HCT116 (cell line): ENCODE measurements at regions not wholly inside any gene's neighbourhood (a gene's known extent, or its start where the extent isn't known, plus 50 kb on each side); places are given as distances from the start of the nearest gene placed in this dataset.

Experiments
- ATAC-seq: fragments of 200-7000 bp; cut with Tn5 transposase; 2 replicates; pipeline ENCODE4 v1.9.1; 2020; ENCODE audit warnings: mild to moderate bottlenecking, moderate library complexity
- BruUV-seq: library from RNA; stranded (reverse); fragments of 400-500 nt; replicated peaks from 2 replicates; lab custom pipeline; 2021; lab: Mats Ljungman, UMichigan
- CTCF ChIA-PET: fragments of 300-600 bp; sonication (Branson Sonifier 250); formaldehyde crosslinking; loops from one replicate; lab custom pipeline; 2021; ENCODE audit warnings: antibody characterized with exemption; lab: Charles Lee
- POLR2A ChIA-PET: fragments of 300-600, 350-600 bp; sonication (Branson Sonifier 250); formaldehyde crosslinking; loops from one replicate; lab custom pipeline; 2021; ENCODE audit warnings: antibody characterized with exemption; lab: Charles Lee
- RAD21 ChIA-PET, 2 experiments: fragments of 300-600 bp; sonication (Branson Sonifier 250); formaldehyde crosslinking; loops; one replicate each; lab custom pipeline; 2023; ENCODE audit warnings: low total read pairs in 2 of 2; ENCODE audit not compliant: uncharacterized antibody in 2 of 2, unreplicated experiment in 2 of 2, low non-redundant PET in 1 of 2; lab: Charles Lee
- DNase-seq: peaks from one replicate; pipeline ENCODE4 v3.0.0-alpha.2; 2010; ENCODE audit warnings: low read depth, low spot score
- H2AFZ ChIP-seq: fragments of 200-600 bp; shearing (Covaris generic), sonication (generic); 2 replicates; pipeline ENCODE4 v1.6.1; 2017; ENCODE audit warnings: low read depth, mixed run types, mixed read lengths, antibody characterized with exemption, low read length; ENCODE audit not compliant: poor library complexity, severe bottlenecking
- H3K27ac ChIP-seq: 2 replicates; pipeline ENCODE4 v1.5.1; 2012; ENCODE audit warnings: low read depth, low read length
- H3K27me3 ChIP-seq: fragments of 200-600 bp; sonication (generic); 2 replicates; pipeline ENCODE4 v1.6.1; 2016; ENCODE audit warnings: mixed run types, low read length, mixed read lengths; ENCODE audit not compliant: insufficient read depth
- H3K36me3 ChIP-seq, 2 experiments: fragments of 200-500 bp in 1 of 2; fragments of 200-600 bp in 1 of 2; sonication (Bioruptor generic) in 1 of 2; sonication (generic) in 1 of 2; 2 replicates each; pipeline versions ENCODE4 v1.5.1 to v1.6.1; 2014 to 2016; ENCODE audit warnings: low read length in 2 of 2, inconsistent platforms in 1 of 2, mixed read lengths in 1 of 2, mixed run types in 1 of 2; ENCODE audit not compliant: insufficient read depth in 2 of 2, control insufficient read depth in 1 of 2
- H3K4me1 ChIP-seq, 2 experiments: fragments of 200-600 bp in 1 of 2; sonication (generic) in 1 of 2; 2 replicates each; pipeline versions ENCODE4 v1.5.1 to v1.6.1; 2012 to 2017; ENCODE audit warnings: low read length in 2 of 2, inconsistent platforms in 1 of 2, mild to moderate bottlenecking in 1 of 2, mixed read lengths in 1 of 2, mixed run types in 1 of 2, moderate library complexity in 1 of 2; ENCODE audit not compliant: insufficient read depth in 2 of 2, control insufficient read depth in 1 of 2
- H3K4me2 ChIP-seq: fragments of 200-600 bp; sonication (generic); 2 replicates; pipeline ENCODE4 v1.6.1; 2017; ENCODE audit warnings: mixed run types, low read length, mixed read lengths
- H3K4me3 ChIP-seq, 2 experiments: fragments of 200-600 bp in 1 of 2; sonication (generic) in 1 of 2; replicated peaks in 1 of 2; 2 replicates each; pipeline ENCODE4 v1.5.1; 2011 to 2016; ENCODE audit warnings: low read length in 2 of 2, control low read depth in 1 of 2, low read depth in 1 of 2, mild to moderate bottlenecking in 1 of 2, mixed read lengths in 1 of 2, mixed run types in 1 of 2
- H3K79me2 ChIP-seq: fragments of 200-600 bp; sonication (generic); 2 replicates; pipeline ENCODE4 v1.6.1; 2017; ENCODE audit warnings: mild to moderate bottlenecking, mixed run types, low read length, moderate library complexity, mixed read lengths; ENCODE audit not compliant: insufficient read depth
- H3K9ac ChIP-seq: fragments of 200-600 bp; sonication (generic); 2 replicates; pipeline ENCODE4 v1.6.1; 2016; ENCODE audit warnings: low read length, mixed read lengths
- H3K9me2 ChIP-seq: fragments of 200-600 bp; sonication (generic), shearing (Covaris generic); 2 replicates; pipeline ENCODE4 v1.6.1; 2017; ENCODE audit warnings: mixed run types, mild to moderate bottlenecking, moderate library complexity; ENCODE audit not compliant: insufficient read depth
- H3K9me3 ChIP-seq, 2 experiments: fragments of 200-500 bp in 1 of 2; fragments of 200-600 bp in 1 of 2; sonication (Bioruptor generic) in 1 of 2; sonication (generic) in 1 of 2; 2 replicates each; pipeline ENCODE4 v1.6.1; 2014 to 2017; ENCODE audit warnings: low read length in 2 of 2, mixed read lengths in 2 of 2, inconsistent platforms in 1 of 2, low read depth in 1 of 2, mild to moderate bottlenecking in 1 of 2, mixed run types in 1 of 2, moderate library complexity in 1 of 2; ENCODE audit not compliant: control insufficient read depth in 1 of 2, insufficient read depth in 1 of 2
- H4K20me1 ChIP-seq: fragments of 200-600 bp; sonication (generic), shearing (Covaris generic); 2 replicates; pipeline ENCODE4 v1.6.1; 2017; ENCODE audit warnings: mixed run types, mild to moderate bottlenecking, moderate library complexity; ENCODE audit not compliant: insufficient read depth
- ATF3 ChIP-seq: IDR thresholded peaks from 2 replicates; pipeline ENCODE4 v1.6.1; 2012
- CBX3 ChIP-seq: IDR thresholded peaks from 2 replicates; pipeline ENCODE4 v1.6.1; 2012; ENCODE audit warnings: low read depth
- CEBPB ChIP-seq: IDR thresholded peaks from 2 replicates; pipeline ENCODE4 v1.6.1; 2012; ENCODE audit warnings: low read depth
- CTCF ChIP-seq, 3 experiments: fragments of 200-600 bp in 1 of 3; sonication (generic) in 1 of 3; IDR thresholded peaks in 2 of 3; conservative IDR thresholded peaks in 1 of 3; 2 replicates each; pipeline ENCODE4 v1.5.1; 2012 to 2017; ENCODE audit warnings: low read depth in 2 of 3, low read length in 2 of 3, antibody characterized with exemption in 1 of 3, borderline replicate concordance in 1 of 3, control low read depth in 1 of 3, mild to moderate bottlenecking in 1 of 3, mixed read lengths in 1 of 3, mixed run types in 1 of 3, moderate library complexity in 1 of 3; ENCODE audit not compliant: insufficient read depth in 1 of 3
- EGR1 ChIP-seq: IDR thresholded peaks from 2 replicates; pipeline ENCODE4 v1.6.1; 2012; ENCODE audit warnings: low read depth
- ELF1 ChIP-seq: IDR thresholded peaks from 2 replicates; pipeline ENCODE4 v1.6.1; 2012; ENCODE audit warnings: low read depth, borderline replicate concordance
- EZH2 ChIP-seq: fragments of 200-600 bp; sonication (generic); IDR thresholded peaks from 2 replicates; pipeline ENCODE4 v1.6.1; 2017; ENCODE audit warnings: antibody characterized with exemption, mixed run types
- EZH2phosphoT487 ChIP-seq: fragments of 200-600 bp; IDR thresholded peaks from 2 replicates; pipeline ENCODE4 v1.6.1; 2018; ENCODE audit warnings: antibody characterized with exemption, borderline replicate concordance
- FOSL1 ChIP-seq: IDR thresholded peaks from 2 replicates; pipeline ENCODE4 v1.6.1; 2012; ENCODE audit warnings: low read depth
- MAX ChIP-seq: IDR thresholded peaks from 2 replicates; pipeline ENCODE4 v1.6.1; 2012
- POLR2AphosphoS5 ChIP-seq: IDR thresholded peaks from 2 replicates; pipeline ENCODE4 v1.6.1; 2011; ENCODE audit warnings: mild to moderate bottlenecking, low read depth, low read length, moderate library complexity
- RAD21 ChIP-seq: IDR thresholded peaks from 2 replicates; pipeline ENCODE4 v1.6.1; 2012; ENCODE audit warnings: low read depth, mild to moderate bottlenecking
- REST ChIP-seq: IDR thresholded peaks from 2 replicates; pipeline ENCODE4 v1.6.1; 2012; ENCODE audit warnings: low read depth
- ZBTB33 ChIP-seq: IDR thresholded peaks from 2 replicates; pipeline ENCODE4 v1.6.1; 2011; ENCODE audit warnings: mild to moderate bottlenecking, low read length, moderate library complexity; ENCODE audit not compliant: insufficient replicate concordance; ENCODE audit errors: extremely low read depth
- ZFX ChIP-seq: fragments of 450-650 bp; IDR thresholded peaks from 2 replicates; pipeline ENCODE4 v1.6.1; 2017
- ZNF274 ChIP-seq: fragments of 200-500 bp; sonication (Bioruptor generic); IDR thresholded peaks from 2 replicates; pipeline ENCODE4 v1.6.1; 2014; ENCODE audit warnings: mild to moderate bottlenecking, low read depth, low read length, inconsistent platforms
- intact Hi-C: fragments of 100-400 bp; cut with micrococcal nuclease; formaldehyde crosslinking; loops from 2 replicates; pipeline ENCODE4 v1.10.0; 2022

GRCh38 chr14:87644689-87645088 is 348.3 kb downstream of the GALC start:
- no peak overlapping the region for H2AFZ ChIP-seq
- no peak overlapping the region for H3K27ac ChIP-seq
- POLR2A ChIA-PET = no interaction called here
- no peaks in the 10 kb centered on the region for H3K4me1 ChIP-seq
- H3K4me2 ChIP-seq = no peak overlapping the region
- no TSS peak for BruUV-seq
- ATAC-seq = no peak
- CTCF ChIA-PET = no interaction called here
- TF ChIP-seq RAD21 (no peak), EZH2 (no peak), ZBTB33 (no peak), REST (no peak), CTCF (IDR thresholded peaks at IDR 0.05 in 2 of 3, conservative IDR thresholded peaks at IDR 0.05 in 1 of 3; ENCODE audit: borderline replicate concordance in 1 of 3, insufficient read depth in 1 of 3, low read depth in 2 of 3, low read length in 2 of 3) (no peak), MAX (no peak), CEBPB (no peak), ELF1 (no peak), POLR2AphosphoS5 (no peak), EZH2phosphoT487 (no peak), FOSL1 (no peak), ZNF274 (no peak), ATF3 (no peak), CBX3 (no peak), EGR1 (no peak), ZFX (no peak)
- no peaks in the 10 kb centered on the region for H3K36me3 ChIP-seq
- DNase-seq = no peak
- H3K9me2 ChIP-seq = no peaks in the 10 kb centered on the region
- intact Hi-C loops = no loop called here
- H3K79me2 ChIP-seq = no peaks in the 10 kb centered on the region
- no peak overlapping the region for H3K4me3 ChIP-seq
- no peak overlapping the region for H3K9ac ChIP-seq
- H3K9me3 ChIP-seq = peaks cover 4 to 15% of the 10 kb centered on the region in 2 experiments; a peak in 2 of 4 replicates
- no peaks in the 10 kb centered on the region for H3K27me3 ChIP-seq
- RAD21 ChIA-PET = no interaction called here
- no peaks in the 10 kb centered on the region; the same call in 1 of the 2 replicates for H4K20me1 ChIP-seq
